ENCODE measurements at regions not wholly inside any gene's neighbourhood (a gene's known extent, or its start where the extent isn't known, plus 50 kb on each side); places are given as distances from the start of the nearest gene placed in this dataset.
"Not testable (repeated sequence)": the region's sequence is repeated elsewhere in the genome, so short reads cannot be mapped to it uniquely, and the experiment has no call there.

- no peak for DNase-seq
These were observed 467.3 kb upstream of the RGS18 start for GRCh38 chr1:191690931-191691330.

GRCh38 chr1:191693797-191694196, 464.5 kb upstream of the RGS18 start:
- DNase-seq = no peak

- DNase-seq = peak; percentile 48
These were observed 462.4 kb upstream of the RGS18 start for GRCh38 chr1:191695865-191696264.

- DNase-seq = peak; percentile 45
These were observed 461.9 kb upstream of the RGS18 start for GRCh38 chr1:191696354-191696753.

GRCh38 chr1:191697556-191697955, 460.7 kb upstream of the RGS18 start:
- DNase-seq = no peak

GRCh38 chr1:191698246-191698645, 460.0 kb upstream of the RGS18 start:
- DNase-seq = no peak

GRCh38 chr1:191699343-191699742, 458.9 kb upstream of the RGS18 start:
- no peak for DNase-seq

GRCh38 chr1:191700922-191701321, 457.3 kb upstream of the RGS18 start:
- no peak for DNase-seq

GRCh38 chr1:191702124-191702523, 456.1 kb upstream of the RGS18 start:
- no peak for DNase-seq

- no peak for DNase-seq
These were observed 451.0 kb upstream of the RGS18 start for GRCh38 chr1:191707288-191707687.

- DNase-seq = no peak
These were observed 449.0 kb upstream of the RGS18 start for GRCh38 chr1:191709215-191709614.

- no peak for DNase-seq
These were observed 446.3 kb upstream of the RGS18 start for GRCh38 chr1:191711961-191712360.

- DNase-seq = peak; percentile 49
These were observed 443.4 kb upstream of the RGS18 start for GRCh38 chr1:191714845-191715244.

GRCh38 chr1:191729742-191730141, 428.5 kb upstream of the RGS18 start:
- DNase-seq = peak; percentile 40

GRCh38 chr1:191731608-191732302, 426.5 kb upstream of the RGS18 start:
- not testable (repeated sequence) for DNase-seq

GRCh38 chr1:191734321-191734720, 423.9 kb upstream of the RGS18 start:
- no peak for DNase-seq

- no peak for DNase-seq
These were observed 418.7 kb upstream of the RGS18 start for GRCh38 chr1:191739544-191739943.

GRCh38 chr1:191752342-191752741, 405.9 kb upstream of the RGS18 start:
- peak; percentile 14 for DNase-seq

GRCh38 chr1:191760016-191760415, 398.2 kb upstream of the RGS18 start:
- no peak for DNase-seq

GRCh38 chr1:191788551-191788950, 369.7 kb upstream of the RGS18 start:
- DNase-seq = no peak

- no peak for DNase-seq
These were observed 360.1 kb upstream of the RGS18 start for GRCh38 chr1:191798178-191798577.

- DNase-seq = no peak
These were observed 354.0 kb upstream of the RGS18 start for GRCh38 chr1:191804311-191804710.

GRCh38 chr1:191813593-191813992, 344.7 kb upstream of the RGS18 start:
- not testable (repeated sequence) for DNase-seq

GRCh38 chr1:191818198-191818597, 340.1 kb upstream of the RGS18 start:
- DNase-seq = no peak

- DNase-seq = peak; percentile 83
These were observed 326.7 kb upstream of the RGS18 start for GRCh38 chr1:191831572-191831971.

All from OCI-M1 (cell line).